ENCODE measurements at regions not wholly inside any gene's neighbourhood (a gene's known extent, or its start where the extent isn't known, plus 50 kb on each side); places are given as distances from the start of the nearest gene placed in this dataset.

GRCh38 chr13:64849196-64849595 is 2380.9 kb downstream of the PCDH9 start:
- TF ChIP-seq SP1 (IDR thresholded peaks at IDR 0.05): no peak
- TF ChIP-seq SUZ12 (IDR thresholded peaks at IDR 0.05): no peak

All from HEK293T (cell line).